Non-pigmented ciliary epithelial cell (primary cell): ENCODE measurements at regions not wholly inside any gene's neighbourhood (a gene's known extent, or its start where the extent isn't known, plus 50 kb on each side); places are given as distances from the start of the nearest gene placed in this dataset.

Experiments
- DNase-seq: peaks from one replicate; pipeline ENCODE4 v3.0.0-alpha.2; 2010; ENCODE audit warnings: low read depth

DNA sequence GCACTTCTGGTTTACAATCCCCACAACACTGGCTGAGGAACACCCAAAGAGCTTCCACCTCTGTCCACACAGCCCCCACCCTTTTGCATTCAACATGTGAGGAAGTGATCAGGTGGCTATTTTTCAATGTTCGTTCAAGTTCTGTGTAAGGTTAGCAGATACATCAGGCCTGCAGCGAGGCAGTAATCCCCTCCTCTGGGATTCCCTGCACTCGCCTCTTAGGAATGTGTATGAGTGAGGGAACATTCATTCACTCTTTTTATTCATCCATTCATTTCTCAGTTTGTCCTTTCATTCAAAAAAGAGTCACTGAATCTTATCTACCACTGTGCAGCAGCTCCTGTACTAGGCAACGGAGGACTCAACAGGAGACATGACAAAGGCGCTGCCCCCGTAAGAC, 236.4 kb upstream of the PRDM1 start:
- DNase-seq, result no peak

- no peak for DNase-seq
These were observed 238.7 kb upstream of the PRDM1 start for GRCh38 chr6:105847433-105847832.

- no peak for DNase-seq
These were observed 241.8 kb upstream of the PRDM1 start for GRCh38 chr6:105844275-105844883.

DNA sequence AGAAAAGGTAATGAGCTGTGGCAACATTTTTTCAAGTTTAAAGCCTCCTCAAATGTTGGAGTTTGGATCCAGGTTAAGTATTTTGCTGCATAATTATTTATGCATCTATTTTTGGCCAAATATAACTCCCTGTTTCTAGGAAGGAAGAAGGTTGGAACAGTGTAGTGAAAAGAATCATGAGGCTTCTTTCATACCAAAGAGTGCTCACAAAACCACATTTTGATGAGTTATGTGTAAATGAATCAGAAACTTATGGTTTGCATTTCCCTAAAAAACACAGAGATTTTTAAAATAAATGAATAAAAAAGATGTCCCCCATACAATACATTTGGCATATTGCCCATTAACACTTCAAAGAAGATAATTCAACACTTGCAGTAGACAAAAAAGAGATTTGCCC, 246.9 kb upstream of the PRDM1 start:
- no peak for DNase-seq

- DNase-seq, result no peak
These were observed 248.0 kb upstream of the PRDM1 start for GRCh38 chr6:105838171-105838570.

DNA sequence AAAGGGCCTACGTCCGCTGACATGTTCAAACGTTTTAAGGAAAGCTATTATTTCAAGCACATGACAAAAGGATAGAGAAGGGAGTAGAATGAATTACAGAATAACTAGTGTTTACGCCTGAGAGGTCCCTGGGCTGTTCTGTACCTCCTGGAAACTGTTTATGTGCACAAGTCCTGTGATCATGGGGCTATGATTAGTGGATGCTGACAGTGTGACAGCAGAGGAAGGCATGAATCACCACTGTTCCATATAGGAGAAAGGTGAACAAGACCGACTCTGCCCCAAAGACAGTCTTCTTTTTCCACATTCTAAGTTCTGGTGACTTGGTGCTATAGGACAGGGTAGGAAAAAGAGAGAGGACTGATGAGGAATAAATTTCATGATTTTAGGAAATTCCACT, 249.2 kb upstream of the PRDM1 start:
- DNase-seq, result no peak

GRCh38 chr6:105836379-105836778, 249.8 kb upstream of the PRDM1 start:
- no peak for DNase-seq

GRCh38 chr6:105835373-105835772, 250.8 kb upstream of the PRDM1 start:
- DNase-seq, result no peak

DNA sequence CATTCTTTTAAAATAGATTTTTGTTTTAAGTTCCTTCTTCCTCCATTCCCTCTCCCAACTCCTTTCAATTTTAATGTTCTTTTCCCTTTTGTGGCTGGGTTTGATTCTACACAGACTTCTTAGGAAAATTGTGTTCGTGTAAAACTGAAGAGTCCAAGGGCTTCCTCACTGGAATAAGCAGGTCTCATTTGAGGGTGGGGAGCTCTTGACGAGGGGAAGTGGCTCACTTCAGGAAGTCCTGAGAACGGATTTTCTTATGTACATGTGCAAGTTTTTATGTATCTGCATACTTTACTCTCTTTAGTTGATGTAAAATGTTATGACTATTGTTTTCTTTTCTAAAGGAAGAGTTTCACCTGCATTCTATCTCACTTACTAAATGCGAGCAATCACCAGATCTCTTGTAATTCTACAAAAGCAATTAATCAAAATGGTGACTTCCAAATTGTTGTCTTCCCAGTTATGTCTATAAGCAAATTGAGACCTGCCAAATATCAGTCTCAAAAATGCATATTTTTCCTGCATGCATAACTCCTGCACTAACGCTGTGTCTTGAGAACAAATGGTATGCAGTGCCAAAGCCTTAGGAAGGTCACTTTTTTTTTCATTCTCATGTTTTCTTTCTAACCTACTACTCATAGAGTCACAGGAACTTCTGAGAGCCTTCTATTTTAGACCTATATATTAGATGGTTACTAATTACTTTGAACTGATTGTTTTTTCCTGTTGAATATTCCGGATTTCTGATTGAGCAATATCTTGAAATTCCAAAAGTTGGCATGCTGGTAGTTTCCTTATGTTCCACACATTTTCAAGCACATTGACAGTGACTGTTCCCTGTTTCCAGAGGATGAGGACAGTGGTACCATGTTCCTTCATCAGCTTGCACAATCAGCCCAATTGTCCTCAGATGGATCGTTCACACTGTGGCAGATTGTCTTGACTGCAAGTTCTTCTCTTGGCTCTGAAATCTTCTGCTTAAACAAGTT, 251.9 kb upstream of the PRDM1 start:
- no peak for DNase-seq

GRCh38 chr6:105832313-105832761, 253.8 kb upstream of the PRDM1 start:
- no peak for DNase-seq

DNA sequence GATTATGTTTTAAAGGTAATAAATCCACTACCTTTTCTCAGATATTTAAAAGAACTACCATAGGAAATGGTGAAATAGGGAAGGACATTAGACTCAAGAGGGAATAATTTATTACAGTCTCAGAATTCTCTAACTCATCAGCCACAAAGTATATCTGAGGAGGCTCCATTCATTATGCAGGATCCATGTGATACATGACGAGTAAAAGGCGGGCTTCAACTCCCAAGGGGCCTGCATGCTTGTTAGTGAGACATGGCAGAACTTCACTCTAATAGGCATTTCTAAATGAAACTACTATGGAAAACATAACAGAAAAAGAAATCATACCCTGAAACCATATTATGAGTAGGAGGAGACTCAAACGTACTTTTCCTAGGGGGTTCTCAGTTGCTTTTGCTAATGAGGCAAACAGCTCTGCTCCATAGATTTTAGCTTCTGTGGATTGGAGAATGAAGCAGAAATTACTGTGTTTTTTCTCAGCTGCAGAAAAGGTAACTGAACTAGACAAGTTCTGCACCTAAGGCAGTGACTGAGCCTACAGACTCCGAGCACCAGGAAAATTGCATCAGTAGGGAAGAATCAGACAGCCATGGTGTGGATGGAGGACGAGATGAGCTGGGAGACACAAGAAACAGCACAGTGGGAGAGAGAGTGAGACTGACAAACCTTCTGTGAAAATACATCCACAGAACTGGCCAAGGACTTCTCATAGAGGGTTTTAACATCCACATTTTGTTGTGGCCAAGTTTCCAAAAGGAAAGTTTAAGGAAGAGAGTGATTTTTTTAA, 254.6 kb upstream of the PRDM1 start:
- DNase-seq, result no peak

DNA sequence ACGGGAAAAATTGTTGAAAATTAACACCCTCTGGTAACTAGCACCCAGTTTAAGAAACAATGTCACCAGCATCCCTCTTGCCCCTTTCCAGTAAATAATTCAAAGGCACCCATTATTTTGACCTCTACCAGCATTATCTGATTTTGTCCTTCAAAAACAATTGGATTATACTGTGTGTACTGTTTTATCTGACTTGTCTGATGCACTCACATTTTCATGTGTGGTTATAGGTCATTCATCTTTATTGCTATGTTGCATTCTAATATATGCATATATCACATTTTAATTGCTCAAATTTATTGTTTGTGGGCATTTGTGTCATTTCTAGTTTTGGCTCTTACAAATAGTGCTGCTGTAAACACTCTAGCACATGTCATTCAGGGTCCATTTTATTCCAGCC, 260.9 kb upstream of the PRDM1 start:
- no peak for DNase-seq

DNA sequence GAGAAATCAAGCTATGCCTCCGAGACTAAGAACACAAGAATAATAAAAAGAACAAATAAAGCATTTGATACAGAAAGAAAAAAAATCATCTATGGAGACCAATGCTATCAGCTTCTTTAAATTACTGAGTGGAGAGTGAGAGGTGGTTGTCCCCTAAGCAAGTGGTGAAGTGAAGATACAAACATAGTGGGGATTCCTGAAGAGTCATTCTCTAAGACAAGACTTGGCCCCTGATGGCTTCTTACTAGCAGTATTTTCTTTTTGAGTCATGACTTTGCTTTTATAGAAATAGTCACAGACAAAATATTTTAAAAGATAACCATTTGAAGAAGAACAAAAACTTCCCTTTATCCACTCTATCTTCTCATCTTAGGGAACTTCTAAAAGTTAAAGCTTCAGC, 261.4 kb upstream of the PRDM1 start:
- DNase-seq, result no peak

DNA sequence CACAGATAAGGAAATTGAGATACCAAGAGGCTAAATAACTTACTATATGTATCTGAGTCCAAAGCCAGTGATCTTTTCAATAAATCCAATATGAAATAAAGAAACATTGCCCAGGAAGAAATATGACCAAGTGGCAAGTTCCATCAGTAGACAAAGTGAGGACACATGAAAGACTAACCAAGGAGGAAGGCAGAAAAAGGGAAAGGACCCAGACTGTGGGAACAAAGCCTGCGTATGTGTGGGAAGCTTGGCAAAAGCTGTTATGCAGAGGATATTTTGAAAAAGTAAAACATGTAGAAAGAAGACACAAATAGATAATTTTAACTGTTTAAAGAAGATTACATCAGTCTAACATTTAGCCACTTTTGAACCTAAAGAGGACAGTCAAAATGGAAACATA, 264.4 kb upstream of the PRDM1 start:
- DNase-seq, result no peak

GRCh38 chr6:105821027-105821426, 265.1 kb upstream of the PRDM1 start:
- DNase-seq, result no peak

DNA sequence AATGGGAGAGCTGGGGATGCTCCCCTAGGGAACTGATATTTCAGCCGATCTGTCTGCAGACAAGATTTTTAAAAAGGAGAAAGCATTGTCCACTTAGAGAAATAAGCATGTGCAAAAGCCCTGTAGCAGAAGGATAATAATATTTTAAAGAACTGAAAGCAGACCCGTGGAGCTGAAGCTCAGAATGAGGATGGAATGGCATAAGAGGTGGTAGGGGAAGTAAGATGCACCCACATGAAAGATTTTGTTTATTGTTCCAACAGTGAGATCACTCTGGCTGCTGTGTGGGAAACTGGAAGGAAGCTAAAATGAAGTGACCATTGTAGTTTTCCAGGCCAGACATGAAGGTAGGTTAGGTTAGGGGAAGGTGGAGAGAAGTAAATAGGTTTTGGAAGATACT, 266.4 kb upstream of the PRDM1 start:
- no peak for DNase-seq

DNA sequence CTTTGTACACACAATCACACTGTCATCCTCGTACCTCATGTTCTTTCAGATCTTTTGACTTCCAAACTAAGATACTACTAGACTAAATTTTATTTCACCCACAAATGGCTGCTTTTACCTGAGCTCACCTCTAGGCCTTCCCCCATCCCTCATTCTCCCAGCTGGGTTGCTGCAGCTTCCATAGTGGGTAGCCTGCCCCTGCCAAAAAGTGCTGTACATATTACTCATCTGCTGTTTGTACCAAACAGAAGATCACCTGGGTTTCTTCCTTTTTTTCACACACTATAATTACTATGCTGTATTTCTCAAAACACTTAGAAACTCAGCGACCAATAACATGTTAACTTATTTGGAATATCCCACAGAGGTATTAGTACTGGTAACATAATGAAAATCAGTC, 267.6 kb upstream of the PRDM1 start:
- no peak for DNase-seq

- DNase-seq, result no peak
These were observed 268.2 kb upstream of the PRDM1 start for GRCh38 chr6:105817961-105818360.

DNA sequence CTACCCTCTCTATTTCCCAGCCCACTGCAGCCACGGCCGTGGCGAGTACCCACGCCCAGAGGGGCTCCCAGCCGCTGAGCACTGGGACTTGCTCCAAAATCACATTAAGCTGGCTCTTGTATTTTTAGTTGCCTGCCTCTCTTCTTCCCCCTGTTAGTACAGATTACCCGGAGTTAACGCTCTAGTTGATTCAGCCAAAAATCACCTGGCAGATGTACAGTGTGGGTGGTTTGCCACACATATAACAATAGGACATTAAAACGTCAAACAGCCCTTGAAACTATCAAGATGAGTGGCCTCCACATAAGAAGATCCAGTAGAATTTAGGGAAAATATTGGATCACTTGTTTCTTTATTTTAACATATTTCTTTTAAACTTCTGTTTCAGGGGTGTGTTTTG, 268.8 kb upstream of the PRDM1 start:
- no peak for DNase-seq

DNA sequence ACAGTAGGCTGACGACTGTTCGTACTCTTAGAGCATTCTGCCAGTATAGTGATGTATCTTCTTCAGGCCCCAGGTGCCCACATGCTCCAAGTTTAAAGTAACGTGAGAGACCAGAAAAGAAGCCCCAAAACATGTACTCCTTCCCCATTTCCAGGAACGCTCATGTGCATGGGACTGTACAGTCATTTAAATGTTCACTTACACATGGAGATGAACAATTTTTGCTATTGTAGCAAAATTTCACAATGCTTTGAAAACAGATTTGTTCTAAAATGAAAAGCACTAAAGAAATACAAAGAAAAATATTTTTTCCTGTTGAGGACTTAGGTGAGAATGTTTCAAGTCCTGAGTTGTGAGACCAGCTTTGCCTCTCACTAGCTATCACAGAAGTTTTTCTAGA, 269.3 kb upstream of the PRDM1 start:
- DNase-seq, result no peak

DNA sequence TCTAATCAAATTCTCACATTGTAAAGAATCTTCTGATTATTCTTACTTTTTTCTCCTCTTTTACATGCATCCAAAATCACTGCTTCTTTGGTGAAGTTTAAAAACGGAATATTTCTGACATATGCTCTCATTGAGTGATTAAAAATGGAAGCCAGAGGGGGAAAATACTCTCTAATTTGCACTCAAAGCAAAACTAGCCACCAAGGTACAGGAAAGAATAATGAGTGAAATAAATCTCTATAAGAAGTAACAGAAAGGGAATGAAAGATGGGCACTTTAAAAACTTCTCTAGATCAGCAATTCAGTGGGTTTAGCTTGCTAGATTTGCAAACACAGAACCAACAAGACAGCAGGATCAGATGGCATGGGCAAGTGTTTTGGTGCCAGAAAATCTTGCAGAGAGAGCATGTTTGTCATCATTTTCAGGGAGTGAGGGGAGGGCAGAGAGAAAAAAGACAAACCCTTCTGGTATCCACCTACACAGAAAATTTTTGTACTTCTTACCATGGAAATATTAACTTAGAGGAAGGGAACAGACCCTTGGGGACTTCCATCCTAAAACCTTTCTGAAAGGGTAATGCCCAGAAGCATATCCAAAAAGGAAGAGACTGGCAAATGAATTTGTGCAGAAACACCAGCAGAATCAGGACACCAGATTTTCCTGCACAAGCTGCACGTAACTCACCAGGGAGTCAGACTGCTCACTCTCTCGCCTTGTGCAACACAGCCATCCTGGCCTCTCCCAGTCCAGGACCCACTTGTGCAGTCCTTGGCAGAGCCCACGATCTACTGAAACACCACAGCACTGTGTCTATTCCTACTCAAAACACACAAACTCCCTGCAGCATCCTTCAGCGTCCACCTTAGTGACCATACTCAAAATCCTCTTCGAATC, 270.2 kb upstream of the PRDM1 start:
- no peak for DNase-seq
